ENCODE measurements at regions not wholly inside any gene's neighbourhood (a gene's known extent, or its start where the extent isn't known, plus 50 kb on each side); places are given as distances from the start of the nearest gene placed in this dataset.
"Not testable (repeated sequence)": the region's sequence is repeated elsewhere in the genome, so short reads cannot be mapped to it uniquely, and the experiment has no call there.

- DNase-seq = peak; percentile 12 to 61
Measured at GRCh38 chr12:76666290-76666835, 97.6 kb upstream of the ZDHHC17 start.

DNA sequence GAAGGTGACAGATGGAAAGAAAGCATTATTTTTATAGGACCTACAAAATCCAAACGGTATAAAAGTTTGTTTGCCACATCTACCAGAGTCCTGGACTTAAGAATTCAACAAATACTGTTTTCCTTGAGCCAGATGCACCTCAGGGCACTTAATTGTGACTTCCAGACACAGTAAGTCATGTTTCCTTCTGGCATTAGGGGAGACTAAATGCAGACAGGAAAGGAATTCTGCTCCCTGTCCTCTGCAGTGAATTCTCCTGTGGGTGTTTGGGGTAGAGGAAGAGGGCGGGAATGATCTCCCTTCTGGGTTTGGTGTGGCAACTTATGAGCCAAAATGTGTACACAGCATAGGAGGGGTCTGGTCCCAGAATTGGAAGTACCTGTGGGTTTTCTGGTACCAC, 93.9 kb upstream of the ZDHHC17 start:
- DNase-seq = no peak

- no peak for DNase-seq
Measured at GRCh38 chr12:76670776-76671175, 93.1 kb upstream of the ZDHHC17 start.

DNA sequence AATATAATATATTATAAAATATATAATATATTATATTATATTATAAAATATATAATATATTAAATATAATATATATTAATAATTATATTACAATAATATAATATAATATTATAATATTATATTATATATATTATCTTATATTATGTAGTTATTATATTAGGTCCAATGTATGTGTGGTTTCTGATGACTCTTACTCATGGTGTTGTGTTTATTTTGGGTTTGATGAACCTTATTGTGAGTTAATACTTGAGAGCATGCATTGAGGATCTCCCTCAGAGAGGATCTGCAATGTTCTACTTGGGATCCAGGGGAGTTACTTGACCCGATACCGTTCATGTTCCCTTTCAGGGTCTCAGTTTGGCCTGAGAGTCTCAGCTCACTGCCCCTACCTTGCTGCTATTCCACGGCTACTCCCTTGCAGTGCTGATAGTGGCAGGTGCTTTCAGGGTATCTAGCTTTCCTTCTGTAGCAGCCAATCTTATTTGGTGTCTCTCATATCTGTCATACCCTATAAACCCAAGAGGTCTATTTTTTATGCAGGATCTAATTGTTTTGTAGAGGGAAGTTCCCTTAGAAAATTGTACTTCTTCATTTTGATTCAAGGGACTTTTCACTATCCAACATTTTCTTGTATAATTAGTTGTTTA, 89.1 kb upstream of the ZDHHC17 start:
- DNase-seq = no peak

- not testable (repeated sequence) for DNase-seq
Measured at GRCh38 chr12:76676261-76676660, 87.7 kb upstream of the ZDHHC17 start.

- no peak for DNase-seq
Measured at GRCh38 chr12:76678992-76679391, 84.9 kb upstream of the ZDHHC17 start.

- DNase-seq = no peak
Measured at GRCh38 chr12:76679778-76680177, 84.1 kb upstream of the ZDHHC17 start.

- DNase-seq = no peak
Measured at GRCh38 chr12:76680940-76681339, 83.0 kb upstream of the ZDHHC17 start.

DNA sequence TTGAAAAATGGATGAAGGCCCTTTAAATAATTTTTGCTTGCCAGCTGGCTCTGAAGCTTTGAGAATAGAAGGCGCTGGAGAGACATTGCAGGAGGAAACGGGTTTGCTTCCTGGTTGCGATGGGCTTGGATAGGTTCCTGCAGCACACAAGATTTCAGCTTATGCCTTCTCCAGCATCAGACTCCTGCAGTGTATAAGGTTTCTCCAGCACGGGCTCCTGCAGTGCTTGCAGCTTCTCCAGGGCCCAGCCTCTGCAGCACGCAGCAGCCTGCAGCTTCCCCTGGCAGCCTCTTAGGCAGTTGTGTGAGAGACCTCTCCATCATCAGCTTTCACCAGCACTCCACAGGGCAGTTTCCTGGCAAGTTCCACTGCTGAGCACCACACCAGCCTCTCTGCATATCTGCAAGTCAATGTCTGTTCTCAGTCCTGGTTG, 78.7 kb upstream of the ZDHHC17 start:
- DNase-seq = peak in 1 of 2 experiments; percentile 13

DNA sequence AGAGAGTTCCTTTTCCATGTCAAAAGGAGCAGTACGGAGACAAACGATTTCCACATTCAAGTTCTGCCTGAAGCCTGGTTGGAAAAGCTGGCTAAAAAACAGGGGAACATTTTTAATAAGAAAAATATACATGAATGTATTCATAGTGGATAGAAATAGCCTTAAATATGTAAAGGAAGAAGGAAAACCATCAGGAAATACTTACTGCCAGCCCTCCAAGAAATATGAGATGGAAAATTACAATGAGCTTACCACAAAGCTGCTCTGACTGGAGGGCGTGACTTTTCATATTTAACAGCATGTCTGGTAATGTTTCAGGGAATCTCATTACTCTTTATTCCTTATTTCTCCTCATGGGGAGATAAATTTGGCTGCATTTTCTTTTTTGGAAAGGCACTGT, 75.9 kb upstream of the ZDHHC17 start:
- no peak for DNase-seq

DNA sequence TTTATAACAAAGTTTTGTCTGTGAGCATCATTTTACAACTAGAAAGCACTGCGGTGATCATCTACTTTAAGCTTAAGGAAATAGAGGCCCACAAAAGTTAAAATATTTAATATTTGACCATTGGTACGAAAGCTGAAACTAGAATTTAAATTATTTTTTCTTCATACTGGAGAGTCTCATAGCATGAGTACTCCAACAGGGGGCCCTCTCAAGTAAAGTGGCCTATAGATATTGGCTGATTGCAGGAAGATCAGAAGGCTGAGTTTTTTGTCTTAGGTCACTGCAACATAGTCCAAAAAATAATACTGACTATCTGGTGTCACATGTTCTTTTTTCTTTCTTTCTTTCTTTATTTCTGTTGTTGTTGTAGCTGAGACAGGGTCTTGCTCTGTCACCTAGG, 75.3 kb upstream of the ZDHHC17 start:
- no peak for DNase-seq

GRCh38 chr12:76690921-76691700, 72.8 kb upstream of the ZDHHC17 start:
- DNase-seq = no peak

- DNase-seq = no peak
Measured at GRCh38 chr12:76692846-76693245, 71.1 kb upstream of the ZDHHC17 start.

DNA sequence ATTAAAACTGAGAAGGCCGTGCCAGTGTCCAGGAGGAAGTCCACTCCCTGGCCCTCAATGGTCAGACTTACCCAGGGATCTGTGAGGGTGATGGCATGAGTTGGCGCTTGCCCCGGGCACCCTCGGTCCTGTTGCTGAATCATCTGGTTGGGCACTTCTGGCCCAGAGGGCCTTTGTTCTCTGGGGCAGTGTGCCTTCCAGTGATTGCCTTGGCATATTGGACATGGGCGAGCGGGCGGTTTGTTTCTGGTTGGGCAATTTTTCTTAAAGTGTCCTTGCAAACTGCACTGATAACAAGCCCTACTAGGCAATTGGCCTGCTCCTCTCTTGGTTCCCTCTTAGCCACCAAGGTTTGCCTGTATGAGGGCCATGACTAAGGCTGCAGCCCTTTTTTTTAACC, 69.5 kb upstream of the ZDHHC17 start:
- DNase-seq = no peak

- DNase-seq = no peak
Measured at GRCh38 chr12:76696186-76696585, 67.7 kb upstream of the ZDHHC17 start.

DNA sequence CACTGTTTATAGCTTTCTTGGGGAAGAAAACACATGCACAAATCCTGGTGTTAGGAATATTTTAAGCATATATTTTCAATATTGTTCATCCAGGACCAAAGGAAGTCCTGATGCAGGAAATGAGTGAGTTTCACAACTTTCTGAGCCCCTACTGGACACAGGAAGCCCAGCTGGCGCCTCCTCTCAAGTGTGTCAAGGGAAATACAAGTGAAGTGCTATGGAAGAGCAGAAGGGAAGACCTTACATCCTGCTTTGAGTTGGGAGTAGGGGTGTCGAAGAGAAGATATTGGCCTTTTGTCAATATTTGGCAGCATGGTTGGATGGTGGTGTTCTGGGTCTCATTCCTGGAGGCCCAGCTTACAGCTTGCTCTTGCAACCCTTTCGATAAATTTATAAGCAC, 66.1 kb upstream of the ZDHHC17 start:
- DNase-seq = no peak

GRCh38 chr12:76698316-76698715, 65.6 kb upstream of the ZDHHC17 start:
- no peak for DNase-seq

DNA sequence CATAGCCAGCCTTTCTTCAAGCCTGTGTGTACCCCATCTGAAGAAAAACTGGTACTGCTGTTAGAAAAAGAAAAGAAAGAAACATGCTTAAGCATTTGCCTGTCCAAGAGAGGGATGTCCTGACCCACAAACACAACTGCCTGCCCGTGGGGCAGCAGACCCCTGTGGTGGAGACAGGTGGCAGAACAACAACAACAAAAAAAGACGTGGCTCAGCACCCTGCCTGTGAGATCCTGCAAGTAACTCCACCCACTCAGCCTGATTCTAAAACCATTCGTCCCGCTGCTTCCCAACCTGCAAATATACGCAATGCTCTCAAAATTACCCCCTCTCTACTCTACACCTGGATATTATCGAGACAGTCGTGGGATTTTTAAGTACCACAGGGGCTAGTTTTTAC, 64.9 kb upstream of the ZDHHC17 start:
- DNase-seq = no peak

DNA sequence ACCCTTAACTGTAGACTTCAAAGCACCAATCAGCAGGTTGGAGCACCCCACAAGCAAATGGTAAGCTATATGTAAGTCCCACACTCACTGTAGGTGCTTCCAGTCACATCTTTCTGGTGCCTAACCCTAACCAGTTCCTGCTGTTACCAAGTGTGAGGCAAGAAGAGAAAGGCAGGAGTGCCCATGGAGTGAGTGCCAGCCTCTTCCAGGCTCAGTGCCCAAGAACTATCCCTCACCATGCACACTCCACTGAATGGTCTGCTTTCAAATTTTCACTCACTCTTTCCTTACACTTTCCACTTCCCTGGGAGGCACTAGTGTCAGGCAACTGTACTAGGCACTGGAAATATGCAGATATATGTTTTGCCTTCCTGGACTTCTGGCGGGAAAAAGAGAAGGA, 62.2 kb upstream of the ZDHHC17 start:
- no peak for DNase-seq

GRCh38 chr12:76702946-76703345, 61.0 kb upstream of the ZDHHC17 start:
- no peak for DNase-seq

DNA sequence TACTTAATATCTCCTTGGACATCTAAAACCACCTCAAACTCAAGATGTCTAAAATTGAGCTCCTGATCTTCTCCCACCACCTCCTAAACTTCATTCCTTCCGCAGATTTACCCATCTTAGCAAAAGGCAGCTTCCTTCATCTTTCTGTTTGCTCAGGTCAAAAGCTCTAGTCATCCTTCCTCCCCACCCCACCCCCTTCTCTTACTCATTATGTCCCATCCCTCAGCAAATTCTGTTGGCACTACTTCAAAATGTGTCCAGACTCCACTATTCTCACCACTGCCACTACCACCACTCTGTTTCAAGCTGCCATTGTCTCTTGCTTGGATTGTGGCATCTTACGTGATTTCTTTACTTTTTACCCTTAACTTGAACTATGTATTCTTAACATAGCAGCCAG, 59.2 kb upstream of the ZDHHC17 start:
- no peak for DNase-seq

DNA sequence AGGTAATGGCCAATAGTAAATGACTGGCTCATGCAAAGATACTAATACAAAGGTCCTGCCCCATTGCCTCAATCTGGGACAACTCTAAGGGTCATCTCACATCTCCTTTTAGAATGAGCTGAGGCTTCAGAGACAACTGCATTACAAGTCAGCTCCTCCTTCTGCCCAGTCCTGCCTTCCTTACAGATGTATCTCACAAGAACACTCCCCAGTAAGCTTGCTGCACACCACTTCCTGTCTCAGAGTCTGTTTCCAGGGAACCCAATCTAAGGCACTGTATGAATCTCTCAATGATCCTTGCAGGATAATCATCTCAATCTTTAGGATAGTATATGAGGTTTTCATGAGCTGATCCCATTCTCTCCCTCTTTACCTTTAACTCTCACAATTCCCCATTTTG, 57.8 kb upstream of the ZDHHC17 start:
- DNase-seq = no peak

GRCh38 chr12:76706761-76707160, 57.2 kb upstream of the ZDHHC17 start:
- DNase-seq = no peak

DNA sequence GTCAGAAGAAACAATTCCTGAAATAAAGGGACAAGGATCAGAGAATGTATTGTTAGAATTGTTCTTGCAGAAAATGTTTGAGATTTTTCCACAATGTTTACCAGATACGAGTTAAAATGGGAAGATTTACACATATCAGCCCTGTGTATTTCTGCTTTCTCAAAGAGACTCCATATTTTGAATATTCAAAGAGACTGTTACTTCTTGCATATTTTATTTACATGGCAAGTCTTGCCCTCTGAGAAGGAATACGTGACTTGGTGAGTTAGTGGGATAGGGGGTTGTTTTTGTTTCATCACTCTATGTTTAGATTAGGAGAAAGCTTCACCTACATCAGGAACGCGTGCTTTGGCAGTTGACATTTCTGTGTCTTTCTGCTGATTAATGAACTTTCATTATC, 56.1 kb upstream of the ZDHHC17 start:
- no peak for DNase-seq
